ENCODE measurements at regions not wholly inside any gene's neighbourhood (a gene's known extent, or its start where the extent isn't known, plus 50 kb on each side); places are given as distances from the start of the nearest gene placed in this dataset.

- Histone ChIP-seq H3K27me3 (ENCODE audit: control insufficient read depth, insufficient read depth, low read length) (no peaks in the 10 kb centered on the region), H3K9me3 (ENCODE audit: control insufficient read depth, insufficient read depth, low read depth, low read length) (no peaks in the 10 kb centered on the region), H3K27ac (ENCODE audit: insufficient read depth, low read length) (no peak overlapping the region), H3K9ac (ENCODE audit: insufficient read depth, low read length) (no peak overlapping the region), H2AFZ (ENCODE audit: low read length) (no peak overlapping the region), H3K79me2 (ENCODE audit: control insufficient read depth, insufficient read depth, low read length) (no peaks in the 10 kb centered on the region), H3K4me3 (replicated peaks in 1 of 4; ENCODE audit: control extremely low read depth in 1 of 4, insufficient read depth in 1 of 4, low read depth in 3 of 4, low read length in 4 of 4) (no peak overlapping the region), H4K20me1 (ENCODE audit: control insufficient read depth, extremely low read depth, insufficient read depth, low read length) (no peaks in the 10 kb centered on the region), H3K36me3 (ENCODE audit: control insufficient read depth, insufficient read depth, low read length) (no peaks in the 10 kb centered on the region), H3K4me1 (ENCODE audit: control insufficient read depth, extremely low read depth, insufficient read depth, low read length) (peaks cover 8% of the 10 kb centered on the region), H3K4me2 (ENCODE audit: extremely low read depth, insufficient read depth, low read length) (no peak overlapping the region)
- no peak for DNase-seq (ENCODE audit: low read depth in 2 of 2)
- no peak for TF ChIP-seq EZH2 (IDR thresholded peaks at IDR 0.05; ENCODE audit: low read length, missing control alignments)
- TF ChIP-seq CTCF (conservative IDR thresholded peaks at IDR 0.05 in 1 of 2, IDR thresholded peaks at IDR 0.05 in 1 of 2; ENCODE audit: low read depth in 1 of 2, low read length in 2 of 2), result no peak
These were observed 156.6 kb upstream of the ZFHX3 start for GRCh38 chr16:73204359-73205152.

- H3K27ac ChIP-seq (ENCODE audit: insufficient read depth, low read length), result peak overlapping the region; percentile 50
- peak; percentile 98 for DNase-seq (ENCODE audit: low read depth in 2 of 2)
- H3K9ac ChIP-seq (ENCODE audit: insufficient read depth, low read length), result no peak overlapping the region
- H2AFZ ChIP-seq (ENCODE audit: low read length), result no peak overlapping the region
- H3K4me2 ChIP-seq (ENCODE audit: extremely low read depth, insufficient read depth, low read length), result peak overlapping the region; percentile 47
- no peaks in the 10 kb centered on the region for H3K36me3 ChIP-seq (ENCODE audit: control insufficient read depth, insufficient read depth, low read length)
- H3K79me2 ChIP-seq (ENCODE audit: control insufficient read depth, insufficient read depth, low read length), result no peaks in the 10 kb centered on the region
- no peaks in the 10 kb centered on the region for H4K20me1 ChIP-seq (ENCODE audit: control insufficient read depth, extremely low read depth, insufficient read depth, low read length)
- no peak overlapping the region for H3K4me3 ChIP-seq (replicated peaks in 1 of 4; ENCODE audit: control extremely low read depth in 1 of 4, insufficient read depth in 1 of 4, low read depth in 3 of 4, low read length in 4 of 4)
- no peaks in the 10 kb centered on the region for H3K9me3 ChIP-seq (ENCODE audit: control insufficient read depth, insufficient read depth, low read depth, low read length)
- no peak for TF ChIP-seq EZH2 (IDR thresholded peaks at IDR 0.05; ENCODE audit: low read length, missing control alignments)
- TF ChIP-seq CTCF (conservative IDR thresholded peaks at IDR 0.05 in 1 of 2, IDR thresholded peaks at IDR 0.05 in 1 of 2; ENCODE audit: low read depth in 1 of 2, low read length in 2 of 2), result no peak
- H3K4me1 ChIP-seq (ENCODE audit: control insufficient read depth, extremely low read depth, insufficient read depth, low read length), result peaks cover 8% of the 10 kb centered on the region
- H3K27me3 ChIP-seq (ENCODE audit: control insufficient read depth, insufficient read depth, low read length), result no peaks in the 10 kb centered on the region
These were observed 154.3 kb upstream of the ZFHX3 start for GRCh38 chr16:73202161-73202729.

- H4K20me1 ChIP-seq (ENCODE audit: control insufficient read depth, extremely low read depth, insufficient read depth, low read length), result no peaks in the 10 kb centered on the region
- no peak overlapping the region for H3K4me2 ChIP-seq (ENCODE audit: extremely low read depth, insufficient read depth, low read length)
- H3K27me3 ChIP-seq (ENCODE audit: control insufficient read depth, insufficient read depth, low read length), result no peaks in the 10 kb centered on the region
- H3K36me3 ChIP-seq (ENCODE audit: control insufficient read depth, insufficient read depth, low read length), result no peaks in the 10 kb centered on the region
- H3K4me3 ChIP-seq (replicated peaks in 1 of 4; ENCODE audit: control extremely low read depth in 1 of 4, insufficient read depth in 1 of 4, low read depth in 3 of 4, low read length in 4 of 4), result no peak overlapping the region
- no peak overlapping the region for H2AFZ ChIP-seq (ENCODE audit: low read length)
- no peaks in the 10 kb centered on the region for H3K9me3 ChIP-seq (ENCODE audit: control insufficient read depth, insufficient read depth, low read depth, low read length)
- no peak overlapping the region for H3K9ac ChIP-seq (ENCODE audit: insufficient read depth, low read length)
- no peak for DNase-seq (ENCODE audit: low read depth in 2 of 2)
- no peaks in the 10 kb centered on the region for H3K79me2 ChIP-seq (ENCODE audit: control insufficient read depth, insufficient read depth, low read length)
- TF ChIP-seq EZH2 (IDR thresholded peaks at IDR 0.05; ENCODE audit: low read length, missing control alignments) (no peak), CTCF (conservative IDR thresholded peaks at IDR 0.05 in 1 of 2, IDR thresholded peaks at IDR 0.05 in 1 of 2; ENCODE audit: low read depth in 1 of 2, low read length in 2 of 2) (no peak)
- no peak overlapping the region for H3K27ac ChIP-seq (ENCODE audit: insufficient read depth, low read length)
- H3K4me1 ChIP-seq (ENCODE audit: control insufficient read depth, extremely low read depth, insufficient read depth, low read length), result peaks cover 8% of the 10 kb centered on the region
These were observed 151.3 kb upstream of the ZFHX3 start for GRCh38 chr16:73199214-73199613.

Measured in fibroblast of lung (primary cell).